ENCODE measurements at regions not wholly inside any gene's neighbourhood (a gene's known extent, or its start where the extent isn't known, plus 50 kb on each side); places are given as distances from the start of the nearest gene placed in this dataset.

GRCh38 chr7:115479448-115479847, 551.1 kb downstream of the TFEC start:
- H3K4me1 ChIP-seq (ENCODE audit: control insufficient read depth, insufficient read depth, low read length) = no peaks in the 10 kb centered on the region
- in situ Hi-C loops (cut with MboI) (no loop called here), intact Hi-C loops (cut with micrococcal nuclease; ENCODE audit: unreplicated experiment) (no loop called here)
- POLR2A ChIA-PET = no interaction called here
- ATAC-seq (no peak), DNase-seq (ENCODE audit: low read depth, low spot score) (no peak), FAIRE-seq (no peak)
- RAD21 ChIA-PET (ENCODE audit: unreplicated experiment) = interaction anchor here (0.5 kb wide), 1 partner anchor 126 kb away, joined by 4 read pairs; no protein-coding TSS in a partner anchor
- H3K36me3 ChIP-seq (ENCODE audit: control insufficient read depth in 2 of 2, insufficient read depth in 2 of 2, low read length in 1 of 2) = no peaks in the 10 kb centered on the region
- CTCF ChIA-PET = no interaction called here
- H3K9me3 ChIP-seq (replicated peaks; ENCODE audit: control insufficient read depth, insufficient read depth, low read length) = no peaks in the 10 kb centered on the region
- BruUV-seq (replicated peaks) = no TSS peak
- no peak overlapping the region for H2AFZ ChIP-seq (ENCODE audit: control insufficient read depth, low read depth, low read length)
- 17% methylated on average over 1 of the region's 1 CpG for WGBS (ENCODE audit: insufficient coverage, insufficient replicate concordance, low lambda C conversion rate, missing lambda C conversion rate)
- no peaks in the 10 kb centered on the region for H3K79me2 ChIP-seq (ENCODE audit: control insufficient read depth, insufficient read depth, low read length)
- no peaks in the 10 kb centered on the region for H4K20me1 ChIP-seq (ENCODE audit: control insufficient read depth, insufficient read depth)
- H3K27me3 ChIP-seq (replicated peaks in 1 of 2; ENCODE audit: control insufficient read depth in 2 of 2, insufficient read depth in 2 of 2, low read length in 1 of 2) = peaks cover 0 to 2% of the 10 kb centered on the region in 2 experiments; a peak in 2 of 4 replicates
- TF ChIP-seq NRF1 (conservative IDR thresholded peaks at IDR 0.05; ENCODE audit: low read depth, low read length) = no peak
- no peak for TF ChIP-seq YBX1 (IDR thresholded peaks at IDR 0.05)
- no peak for TF ChIP-seq EZH2 (IDR thresholded peaks at IDR 0.05; ENCODE audit: borderline replicate concordance, control insufficient read depth, low read depth, low read length)
- H3K4me2 ChIP-seq (ENCODE audit: control insufficient read depth, insufficient read depth) = no peak overlapping the region
- SMC1A ChIA-PET (ENCODE audit: uncharacterized antibody, unreplicated experiment) = no interaction called here
- no peak overlapping the region for H3K9ac ChIP-seq (ENCODE audit: control insufficient read depth, insufficient read depth, low read length)
- H3K4me3 ChIP-seq = no peak overlapping the region
- H3K27ac ChIP-seq (ENCODE audit: control insufficient read depth, insufficient read depth) = no peak overlapping the region

DNA sequence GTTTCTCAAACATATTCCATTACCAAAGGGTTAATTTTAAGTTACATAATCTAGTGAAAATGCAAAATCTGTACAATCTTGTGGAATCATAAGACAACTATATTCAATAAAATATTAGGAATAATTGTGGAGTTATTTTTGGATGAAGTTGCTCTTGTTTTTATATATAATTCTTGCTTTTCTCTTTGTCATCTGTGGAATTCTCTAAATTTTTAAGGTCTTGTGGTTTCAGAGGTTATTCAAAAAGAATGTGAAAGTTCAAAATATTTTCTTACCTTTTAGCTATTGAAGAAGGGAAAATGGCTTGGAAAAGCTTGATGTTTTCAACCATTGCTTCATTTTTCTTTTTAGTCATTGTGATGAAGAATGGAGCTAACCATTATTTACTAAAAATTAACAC, 552.1 kb downstream of the TFEC start:
- no peak overlapping the region for H2AFZ ChIP-seq (ENCODE audit: control insufficient read depth, low read depth, low read length)
- no peaks in the 10 kb centered on the region for H3K79me2 ChIP-seq (ENCODE audit: control insufficient read depth, insufficient read depth, low read length)
- H4K20me1 ChIP-seq (ENCODE audit: control insufficient read depth, insufficient read depth) = no peaks in the 10 kb centered on the region
- ChIA-PET POLR2A (no interaction called here), CTCF (no interaction called here), RAD21 (ENCODE audit: unreplicated experiment) (no interaction called here), SMC1A (ENCODE audit: uncharacterized antibody, unreplicated experiment) (interaction anchor here (0.6 to 0.9 kb wide), 3 partner anchors 8 to 1449 kb away, joined by 3 read pairs; no protein-coding TSS in a partner anchor)
- H3K9ac ChIP-seq (ENCODE audit: control insufficient read depth, insufficient read depth, low read length) = no peak overlapping the region
- DNase-seq (ENCODE audit: low read depth, low spot score) = no peak
- in situ Hi-C loops (cut with MboI) (no loop called here), intact Hi-C loops (cut with micrococcal nuclease; ENCODE audit: unreplicated experiment) (no loop called here)
- no peak for ATAC-seq
- H3K9me3 ChIP-seq (replicated peaks; ENCODE audit: control insufficient read depth, insufficient read depth, low read length) = no peaks in the 10 kb centered on the region
- no peaks in the 10 kb centered on the region for H3K36me3 ChIP-seq (ENCODE audit: control insufficient read depth in 2 of 2, insufficient read depth in 2 of 2, low read length in 1 of 2)
- BruUV-seq (replicated peaks) = no TSS peak
- no peak overlapping the region for H3K4me2 ChIP-seq (ENCODE audit: control insufficient read depth, insufficient read depth)
- H3K27ac ChIP-seq (ENCODE audit: control insufficient read depth, insufficient read depth) = no peak overlapping the region
- H3K4me3 ChIP-seq = no peak overlapping the region
- H3K4me1 ChIP-seq (ENCODE audit: control insufficient read depth, insufficient read depth, low read length) = no peaks in the 10 kb centered on the region
- FAIRE-seq = no peak
- peaks cover 0 to 2% of the 10 kb centered on the region in 2 experiments; a peak in 2 of 4 replicates for H3K27me3 ChIP-seq (replicated peaks in 1 of 2; ENCODE audit: control insufficient read depth in 2 of 2, insufficient read depth in 2 of 2, low read length in 1 of 2)
- TF ChIP-seq RCOR1 (conservative IDR thresholded peaks at IDR 0.05; ENCODE audit: low read depth, low read length) (no peak), ESRRA (IDR thresholded peaks at IDR 0.05; ENCODE audit: low read length) (no peak), SRF (IDR thresholded peaks at IDR 0.05; ENCODE audit: low read depth in 2 of 2, low read length in 2 of 2) (no peak), NR2C2 (IDR thresholded peaks at IDR 0.05; ENCODE audit: borderline replicate concordance, control insufficient read depth, insufficient read length, low read depth) (no peak), NFYB (IDR thresholded peaks at IDR 0.05; ENCODE audit: insufficient read depth, low read depth, low read length) (no peak), KDM1A (IDR thresholded peaks at IDR 0.05; ENCODE audit: borderline replicate concordance) (no peak), POU2F2 (IDR thresholded peaks at IDR 0.05; ENCODE audit: borderline replicate concordance, low read depth, low read length) (no peak), HDGF (IDR thresholded peaks at IDR 0.05) (no peak), NFXL1 (IDR thresholded peaks at IDR 0.05; ENCODE audit: borderline replicate concordance) (no peak), BMI1 (IDR thresholded peaks at IDR 0.05; ENCODE audit: borderline replicate concordance) (no peak), EP300 (IDR thresholded peaks at IDR 0.05; ENCODE audit: borderline replicate concordance in 1 of 2, control insufficient read depth in 1 of 2, low read depth in 2 of 2, low read length in 2 of 2) (no peak), CBX3 (IDR thresholded peaks at IDR 0.05; ENCODE audit: borderline replicate concordance, low read depth) (no peak), MEF2A (IDR thresholded peaks at IDR 0.05; ENCODE audit: insufficient read depth, low read depth, low read length) (no peak)
- TF ChIP-seq, protein P1, sequence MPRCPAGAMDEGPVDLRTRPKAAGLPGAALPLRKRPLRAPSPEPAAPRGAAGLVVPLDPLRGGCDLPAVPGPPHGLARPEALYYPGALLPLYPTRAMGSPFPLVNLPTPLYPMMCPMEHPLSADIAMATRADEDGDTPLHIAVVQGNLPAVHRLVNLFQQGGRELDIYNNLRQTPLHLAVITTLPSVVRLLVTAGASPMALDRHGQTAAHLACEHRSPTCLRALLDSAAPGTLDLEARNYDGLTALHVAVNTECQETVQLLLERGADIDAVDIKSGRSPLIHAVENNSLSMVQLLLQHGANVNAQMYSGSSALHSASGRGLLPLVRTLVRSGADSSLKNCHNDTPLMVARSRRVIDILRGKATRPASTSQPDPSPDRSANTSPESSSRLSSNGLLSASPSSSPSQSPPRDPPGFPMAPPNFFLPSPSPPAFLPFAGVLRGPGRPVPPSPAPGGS (IDR thresholded peaks at IDR 0.05; ENCODE audit: borderline replicate concordance, insufficient read depth, low read depth, low read length, poor library complexity, severe bottlenecking) = no peak
- TF ChIP-seq, protein P2, sequence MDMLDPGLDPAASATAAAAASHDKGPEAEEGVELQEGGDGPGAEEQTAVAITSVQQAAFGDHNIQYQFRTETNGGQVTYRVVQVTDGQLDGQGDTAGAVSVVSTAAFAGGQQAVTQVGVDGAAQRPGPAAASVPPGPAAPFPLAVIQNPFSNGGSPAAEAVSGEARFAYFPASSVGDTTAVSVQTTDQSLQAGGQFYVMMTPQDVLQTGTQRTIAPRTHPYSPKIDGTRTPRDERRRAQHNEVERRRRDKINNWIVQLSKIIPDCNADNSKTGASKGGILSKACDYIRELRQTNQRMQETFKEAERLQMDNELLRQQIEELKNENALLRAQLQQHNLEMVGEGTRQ (IDR thresholded peaks at IDR 0.05; ENCODE audit: borderline replicate concordance, low read depth, low read length) = no peak
